H9 (cell line): ENCODE measurements at regions not wholly inside any gene's neighbourhood (a gene's known extent, or its start where the extent isn't known, plus 50 kb on each side); places are given as distances from the start of the nearest gene placed in this dataset.

Experiments
- DNase-seq: peaks from one replicate; pipeline ENCODE4 v3.0.0-alpha.2; 2017
- H2AFZ ChIP-seq: one replicate; pipeline ENCODE4 v1.6.1; 2013; ENCODE audit warnings: mild to moderate bottlenecking, low read length, control low read depth, moderate library complexity
- H2AK5ac ChIP-seq: 2 replicates; pipeline ENCODE4 v1.6.1; 2013; ENCODE audit warnings: low read length, control low read depth, mixed read lengths; ENCODE audit not compliant: insufficient read length
- H2BK120ac ChIP-seq: one replicate; pipeline ENCODE4 v1.6.1; 2013; ENCODE audit warnings: low read depth, mild to moderate bottlenecking, low read length, control low read depth, inconsistent platforms; ENCODE audit not compliant: poor library complexity, severe bottlenecking
- H2BK12ac ChIP-seq: 2 replicates; pipeline ENCODE4 v1.6.1; 2013; ENCODE audit warnings: low read length, control low read depth, mixed read lengths, low read depth; ENCODE audit not compliant: insufficient read length
- H2BK15ac ChIP-seq: 2 replicates; pipeline ENCODE4 v1.6.1; 2013; ENCODE audit warnings: low read depth, low read length, control low read depth
- H2BK20ac ChIP-seq: one replicate; pipeline ENCODE4 v1.6.1; 2013; ENCODE audit warnings: low read depth, mild to moderate bottlenecking, low read length, control low read depth, inconsistent platforms; ENCODE audit not compliant: poor library complexity, severe bottlenecking
- H2BK5ac ChIP-seq: 2 replicates; pipeline ENCODE4 v1.6.1; 2013; ENCODE audit warnings: low read length, control low read depth, mixed read lengths; ENCODE audit not compliant: insufficient read length
- H3K14ac ChIP-seq: 2 replicates; pipeline ENCODE4 v1.6.1; 2013; ENCODE audit warnings: low read length, control low read depth; ENCODE audit not compliant: insufficient read depth
- H3K18ac ChIP-seq: 2 replicates; pipeline ENCODE4 v1.6.1; 2013; ENCODE audit warnings: low read depth, mild to moderate bottlenecking, mixed read lengths, low read length, control low read depth; ENCODE audit not compliant: insufficient read length
- H3K23ac ChIP-seq: 2 replicates; pipeline ENCODE4 v1.6.1; 2013; ENCODE audit warnings: low read length, control low read depth, mixed read lengths, low read depth; ENCODE audit not compliant: insufficient read length
- H3K23me2 ChIP-seq: 2 replicates; pipeline ENCODE4 v1.6.1; 2013; ENCODE audit warnings: low read depth, mild to moderate bottlenecking, mixed read lengths, low read length, control low read depth; ENCODE audit not compliant: insufficient read length, poor library complexity, severe bottlenecking
- H3K27ac ChIP-seq: 2 replicates; pipeline ENCODE4 v1.5.1; 2013; ENCODE audit warnings: low read length, control low read depth, mixed read lengths, low read depth; ENCODE audit not compliant: insufficient read length
- H3K27me3 ChIP-seq: 2 replicates; pipeline ENCODE4 v1.6.1; 2013; ENCODE audit warnings: low read length, control low read depth, inconsistent platforms; ENCODE audit not compliant: insufficient read depth
- H3K4ac ChIP-seq: 2 replicates; pipeline ENCODE4 v1.6.1; 2013; ENCODE audit warnings: low read depth, mild to moderate bottlenecking, control low read depth, inconsistent platforms, low read length, moderate library complexity
- H3K4me1 ChIP-seq: 2 replicates; pipeline ENCODE4 v1.6.1; 2013; ENCODE audit warnings: low read length, control low read depth, inconsistent platforms; ENCODE audit not compliant: insufficient read depth
- H3K4me2 ChIP-seq: 2 replicates; pipeline ENCODE4 v1.6.1; 2013; ENCODE audit warnings: low read length, control low read depth, mixed read lengths; ENCODE audit not compliant: insufficient read length, insufficient read depth
- H3K56ac ChIP-seq: 2 replicates; pipeline ENCODE4 v1.6.1; 2013; ENCODE audit warnings: low read depth, mild to moderate bottlenecking, mixed read lengths, low read length, control low read depth; ENCODE audit not compliant: insufficient read length
- H3K79me1 ChIP-seq: 2 replicates; pipeline ENCODE4 v1.6.1; 2013; ENCODE audit warnings: low read depth, mild to moderate bottlenecking, moderate library complexity, low read length, control low read depth, inconsistent platforms; ENCODE audit not compliant: insufficient read depth, poor library complexity, severe bottlenecking
- H3K79me2 ChIP-seq: 2 replicates; pipeline ENCODE4 v1.6.1; 2013; ENCODE audit warnings: low read length, control low read depth, inconsistent platforms; ENCODE audit not compliant: insufficient read depth
- H3K9ac ChIP-seq: 2 replicates; pipeline ENCODE4 v1.6.1; 2013; ENCODE audit warnings: low read length, control low read depth, mixed read lengths; ENCODE audit not compliant: insufficient read length; ENCODE audit errors: extremely low read depth
- H3K9me3 ChIP-seq: one replicate; pipeline ENCODE4 v1.6.1; 2013; ENCODE audit warnings: low read depth, low read length, inconsistent platforms; ENCODE audit not compliant: control insufficient read depth
- H3T11ph ChIP-seq: one replicate; pipeline ENCODE4 v1.6.1; 2013; ENCODE audit warnings: mild to moderate bottlenecking, low read length, control low read depth, inconsistent platforms
- H4K20me1 ChIP-seq: one replicate; pipeline ENCODE4 v1.6.1; 2013; ENCODE audit not compliant: control insufficient read depth, insufficient read length, insufficient read depth
- H4K5ac ChIP-seq: 2 replicates; pipeline ENCODE4 v1.6.1; 2013; ENCODE audit warnings: low read depth, mild to moderate bottlenecking, mixed read lengths, low read length, control low read depth; ENCODE audit not compliant: insufficient read length
- H4K8ac ChIP-seq: replicated peaks from 2 replicates; pipeline ENCODE4 v1.6.1; 2013; ENCODE audit warnings: low read length, control low read depth, mixed read lengths, low read depth; ENCODE audit not compliant: insufficient read length
- H4K91ac ChIP-seq: 2 replicates; pipeline ENCODE4 v1.6.1; 2013; ENCODE audit warnings: low read depth, mild to moderate bottlenecking, moderate library complexity, mixed read lengths, low read length, control low read depth; ENCODE audit not compliant: insufficient read length
- H3K27ac Mint-ChIP-seq, 3 experiments: 2 replicates in 2 of 3; 3 replicates in 1 of 3; pipeline ENCODE4 v1.8.0; 2020 to 2021; ENCODE audit warnings: mixed read lengths in 3 of 3, mild to moderate bottlenecking in 1 of 3, moderate library complexity in 1 of 3
- H3K27me3 Mint-ChIP-seq: 2 replicates; pipeline ENCODE4 v1.8.0; 2021; ENCODE audit warnings: low read depth, mild to moderate bottlenecking, moderate library complexity, mixed read lengths
- H3K36me3 Mint-ChIP-seq, 3 experiments: 2 replicates in 2 of 3; 3 replicates in 1 of 3; pipeline ENCODE4 v1.8.0; 2020 to 2021; ENCODE audit warnings: low read depth in 3 of 3, mixed read lengths in 3 of 3; ENCODE audit not compliant: insufficient read depth in 1 of 3
- H3K4me1 Mint-ChIP-seq, 2 experiments: 2 replicates each; pipeline ENCODE4 v1.8.0; 2020; ENCODE audit warnings: mixed read lengths in 2 of 2
- H3K4me3 Mint-ChIP-seq, 2 experiments: 2 replicates in 1 of 2; 3 replicates in 1 of 2; pipeline ENCODE4 v1.8.0; 2020 to 2021; ENCODE audit warnings: mild to moderate bottlenecking in 2 of 2, mixed read lengths in 2 of 2, moderate library complexity in 1 of 2
- H3K9me3 Mint-ChIP-seq, 2 experiments: 2 replicates in 1 of 2; 3 replicates in 1 of 2; pipeline ENCODE4 v1.8.0; 2020; ENCODE audit warnings: mild to moderate bottlenecking in 2 of 2, mixed read lengths in 2 of 2, moderate library complexity in 1 of 2
- WGBS: extraction: QIAGEN DNeasy Blood & Tissue Kit; methylation state at CpG from one replicate; pipeline ENCODE4 v1.1.7; 2013; ENCODE audit warnings: missing lambda C conversion rate, low lambda C conversion rate, mixed read lengths; ENCODE audit not compliant: insufficient read length; ENCODE audit errors: extremely low coverage; 5-methylcytosine and 5-hydroxymethylcytosine counted together
- TF ChIP-seq, protein P1 (sequence below): fragments of 200-600 bp; sonication (generic); conservative IDR thresholded peaks from 3 replicates; pipeline ENCODE4 v1.8.0; 2021; ENCODE audit warnings: antibody characterized with exemption, mild to moderate bottlenecking

DNA sequence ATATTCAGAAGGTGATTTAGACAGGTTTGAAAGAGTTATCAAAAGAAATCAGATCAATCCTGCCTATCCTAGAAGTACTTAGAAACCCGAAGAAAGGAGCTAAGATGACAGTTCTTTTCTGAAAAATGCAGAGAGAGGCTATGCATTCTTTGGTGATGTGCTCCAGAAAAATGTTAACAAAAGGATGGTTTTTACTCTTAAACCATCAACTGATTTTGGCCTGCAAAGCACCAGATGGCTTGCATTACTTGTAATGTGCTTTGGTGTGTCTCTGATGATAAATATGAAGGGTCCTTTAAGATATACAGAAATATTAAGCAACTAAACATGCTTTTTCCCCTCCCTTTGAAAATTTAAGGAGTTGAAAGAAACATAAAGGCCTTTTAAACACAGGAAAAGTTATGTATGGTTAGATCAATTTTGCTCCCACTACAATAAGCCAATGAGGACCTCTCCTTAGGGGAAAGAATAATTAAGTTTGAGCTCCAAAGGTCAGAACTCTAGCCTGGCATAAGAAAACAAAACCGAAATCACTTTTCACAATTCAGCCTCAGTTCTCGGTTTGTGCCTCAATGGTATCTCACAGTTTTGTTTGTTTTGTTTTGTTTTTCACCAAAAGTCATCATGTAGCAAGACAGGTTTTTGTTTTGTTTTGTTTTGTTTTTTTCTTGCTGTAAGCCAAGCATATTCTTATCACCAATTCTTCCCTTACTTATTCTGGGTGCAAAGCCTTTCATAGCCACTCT is 302.4 kb upstream of the NT5C1B start:
- no peak overlapping the region for H3K56ac ChIP-seq
- TF ChIP-seq, protein P1, sequence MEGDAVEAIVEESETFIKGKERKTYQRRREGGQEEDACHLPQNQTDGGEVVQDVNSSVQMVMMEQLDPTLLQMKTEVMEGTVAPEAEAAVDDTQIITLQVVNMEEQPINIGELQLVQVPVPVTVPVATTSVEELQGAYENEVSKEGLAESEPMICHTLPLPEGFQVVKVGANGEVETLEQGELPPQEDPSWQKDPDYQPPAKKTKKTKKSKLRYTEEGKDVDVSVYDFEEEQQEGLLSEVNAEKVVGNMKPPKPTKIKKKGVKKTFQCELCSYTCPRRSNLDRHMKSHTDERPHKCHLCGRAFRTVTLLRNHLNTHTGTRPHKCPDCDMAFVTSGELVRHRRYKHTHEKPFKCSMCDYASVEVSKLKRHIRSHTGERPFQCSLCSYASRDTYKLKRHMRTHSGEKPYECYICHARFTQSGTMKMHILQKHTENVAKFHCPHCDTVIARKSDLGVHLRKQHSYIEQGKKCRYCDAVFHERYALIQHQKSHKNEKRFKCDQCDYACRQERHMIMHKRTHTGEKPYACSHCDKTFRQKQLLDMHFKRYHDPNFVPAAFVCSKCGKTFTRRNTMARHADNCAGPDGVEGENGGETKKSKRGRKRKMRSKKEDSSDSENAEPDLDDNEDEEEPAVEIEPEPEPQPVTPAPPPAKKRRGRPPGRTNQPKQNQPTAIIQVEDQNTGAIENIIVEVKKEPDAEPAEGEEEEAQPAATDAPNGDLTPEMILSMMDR = no peak
- peak overlapping the region in 1 of 3 experiments; percentile 24; a peak in 1 of 7 replicates for H3K27ac Mint-ChIP-seq

More for the DNA sequence above, 302.4 kb upstream of the NT5C1B start:
- Histone ChIP-seq H3K79me2 (no peaks in the 10 kb centered on the region), H2AFZ (no peak overlapping the region), H2BK12ac (no peak overlapping the region), H2BK120ac (no peak overlapping the region), H4K5ac (no peak overlapping the region), H3K4me1 (no peaks in the 10 kb centered on the region), H3K14ac (no peak overlapping the region), H3K27me3 (no peaks in the 10 kb centered on the region), H3K79me1 (no peaks in the 10 kb centered on the region), H3K18ac (no peak overlapping the region), H4K91ac (no peak overlapping the region), H4K20me1 (no peaks in the 10 kb centered on the region), H4K8ac (no peak overlapping the region), H3K4ac (no peak overlapping the region), H3K4me2 (no peak overlapping the region), H2BK5ac (no peak overlapping the region), H3K23ac (no peak overlapping the region), H3K23me2 (no peaks in the 10 kb centered on the region), H3K9me3 (no peaks in the 10 kb centered on the region), H3T11ph (no peak overlapping the region), H3K27ac (no peak overlapping the region), H2BK15ac (no peak overlapping the region), H2AK5ac (no peak overlapping the region), H3K9ac (no peak overlapping the region), H2BK20ac (no peak overlapping the region)
- WGBS = no CpG with 5 or more reads among the region's 3 CpGs
- Mint-ChIP-seq H3K9me3 (no peaks in the 10 kb centered on the region; a peak in 1 of 5 replicates), H3K4me1 (no peaks in the 10 kb centered on the region), H3K4me3 (no peak overlapping the region), H3K36me3 (no peaks in the 10 kb centered on the region), H3K27me3 (no peaks in the 10 kb centered on the region)
- no peak for DNase-seq
